ENCODE measurements at regions not wholly inside any gene's neighbourhood (a gene's known extent, or its start where the extent isn't known, plus 50 kb on each side); places are given as distances from the start of the nearest gene placed in this dataset.

GRCh38 chr2:64785245-64785644, 131.5 kb upstream of the SERTAD2 start:
- H3K4me3 ChIP-seq (ENCODE audit: low read depth, low read length) = no peak overlapping the region
- TF ChIP-seq CTCF (IDR thresholded peaks at IDR 0.05; ENCODE audit: low read depth, low read length) = no peak
- in situ Hi-C loops (cut with HindIII; ENCODE audit: low sequenced_read_pairs) = no loop called here
- no peak for DNase-seq (ENCODE audit: low read depth, low spot score)

- no peak for TF ChIP-seq CTCF (IDR thresholded peaks at IDR 0.05; ENCODE audit: low read depth, low read length)
- no peak overlapping the region for H3K4me3 ChIP-seq (ENCODE audit: low read depth, low read length)
- in situ Hi-C loops (cut with HindIII; ENCODE audit: low sequenced_read_pairs) = no loop called here
- no peak for DNase-seq (ENCODE audit: low read depth, low spot score)
Measured at GRCh38 chr2:64786343-64787018, 132.8 kb upstream of the SERTAD2 start.

- DNase-seq (ENCODE audit: low read depth, low spot score) = no peak
Measured at GRCh38 chr2:64787019-64787365, 133.3 kb upstream of the SERTAD2 start.

GRCh38 chr2:64787698-64788097, 134.0 kb upstream of the SERTAD2 start:
- no peak for TF ChIP-seq CTCF (IDR thresholded peaks at IDR 0.05; ENCODE audit: low read depth, low read length)
- in situ Hi-C loops (cut with HindIII; ENCODE audit: low sequenced_read_pairs) = no loop called here
- no peak for DNase-seq (ENCODE audit: low read depth, low spot score)
- H3K4me3 ChIP-seq (ENCODE audit: low read depth, low read length) = no peak overlapping the region

More at GRCh38 chr2:64787019-64787365, 133.3 kb upstream of the SERTAD2 start:
- H3K4me3 ChIP-seq (ENCODE audit: low read depth, low read length) = no peak overlapping the region
- in situ Hi-C loops (cut with HindIII; ENCODE audit: low sequenced_read_pairs) = no loop called here
- TF ChIP-seq CTCF (IDR thresholded peaks at IDR 0.05; ENCODE audit: low read depth, low read length) = no peak

- no peak for DNase-seq (ENCODE audit: low read depth, low spot score)
- H3K4me3 ChIP-seq (ENCODE audit: low read depth, low read length) = no peak overlapping the region
- in situ Hi-C loops (cut with HindIII; ENCODE audit: low sequenced_read_pairs) = no loop called here
- no peak for TF ChIP-seq CTCF (IDR thresholded peaks at IDR 0.05; ENCODE audit: low read depth, low read length)
Measured at GRCh38 chr2:64789466-64790320, 136.0 kb upstream of the SERTAD2 start.

GRCh38 chr2:64792300-64792699, 138.6 kb upstream of the SERTAD2 start:
- in situ Hi-C loops (cut with HindIII; ENCODE audit: low sequenced_read_pairs) = no loop called here

More at GRCh38 chr2:64792300-64792699, 138.6 kb upstream of the SERTAD2 start:
- TF ChIP-seq CTCF (IDR thresholded peaks at IDR 0.05; ENCODE audit: low read depth, low read length) = no peak
- no peak overlapping the region for H3K4me3 ChIP-seq (ENCODE audit: low read depth, low read length)
- DNase-seq (ENCODE audit: low read depth, low spot score) = no peak
